ENCODE measurements at regions not wholly inside any gene's neighbourhood (a gene's known extent, or its start where the extent isn't known, plus 50 kb on each side); places are given as distances from the start of the nearest gene placed in this dataset.

DNA sequence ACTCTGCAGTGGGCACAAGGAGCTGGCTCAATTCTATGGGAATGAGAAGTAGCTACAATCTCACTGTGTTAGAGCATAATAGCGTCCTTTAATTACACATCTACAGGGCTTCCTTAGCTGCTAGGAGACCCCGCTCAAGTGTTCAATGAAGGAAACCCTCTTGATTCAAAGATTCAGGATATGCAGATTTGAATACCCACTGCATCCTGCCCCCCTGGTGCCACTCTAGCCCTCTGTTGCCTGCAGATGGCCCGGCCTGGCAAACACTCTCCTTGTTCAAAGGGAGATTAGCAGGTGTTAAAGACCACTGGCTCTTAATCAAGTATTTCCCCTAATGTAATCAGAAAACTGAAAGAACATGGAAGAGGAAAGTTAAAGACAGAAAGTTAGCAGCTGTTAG lies 356.6 kb downstream of the VGLL3 start:
- TF ChIP-seq POLR2AphosphoS5 (IDR thresholded peaks at IDR 0.05; ENCODE audit: low read depth, low read length), result no peak
- TF ChIP-seq TAF1 (IDR thresholded peaks at IDR 0.05; ENCODE audit: borderline replicate concordance, insufficient read depth, low read length), result no peak
- no peak for TF ChIP-seq SIN3A (IDR thresholded peaks at IDR 0.05; ENCODE audit: borderline replicate concordance, insufficient read depth, low read length)
- TF ChIP-seq, protein P1, sequence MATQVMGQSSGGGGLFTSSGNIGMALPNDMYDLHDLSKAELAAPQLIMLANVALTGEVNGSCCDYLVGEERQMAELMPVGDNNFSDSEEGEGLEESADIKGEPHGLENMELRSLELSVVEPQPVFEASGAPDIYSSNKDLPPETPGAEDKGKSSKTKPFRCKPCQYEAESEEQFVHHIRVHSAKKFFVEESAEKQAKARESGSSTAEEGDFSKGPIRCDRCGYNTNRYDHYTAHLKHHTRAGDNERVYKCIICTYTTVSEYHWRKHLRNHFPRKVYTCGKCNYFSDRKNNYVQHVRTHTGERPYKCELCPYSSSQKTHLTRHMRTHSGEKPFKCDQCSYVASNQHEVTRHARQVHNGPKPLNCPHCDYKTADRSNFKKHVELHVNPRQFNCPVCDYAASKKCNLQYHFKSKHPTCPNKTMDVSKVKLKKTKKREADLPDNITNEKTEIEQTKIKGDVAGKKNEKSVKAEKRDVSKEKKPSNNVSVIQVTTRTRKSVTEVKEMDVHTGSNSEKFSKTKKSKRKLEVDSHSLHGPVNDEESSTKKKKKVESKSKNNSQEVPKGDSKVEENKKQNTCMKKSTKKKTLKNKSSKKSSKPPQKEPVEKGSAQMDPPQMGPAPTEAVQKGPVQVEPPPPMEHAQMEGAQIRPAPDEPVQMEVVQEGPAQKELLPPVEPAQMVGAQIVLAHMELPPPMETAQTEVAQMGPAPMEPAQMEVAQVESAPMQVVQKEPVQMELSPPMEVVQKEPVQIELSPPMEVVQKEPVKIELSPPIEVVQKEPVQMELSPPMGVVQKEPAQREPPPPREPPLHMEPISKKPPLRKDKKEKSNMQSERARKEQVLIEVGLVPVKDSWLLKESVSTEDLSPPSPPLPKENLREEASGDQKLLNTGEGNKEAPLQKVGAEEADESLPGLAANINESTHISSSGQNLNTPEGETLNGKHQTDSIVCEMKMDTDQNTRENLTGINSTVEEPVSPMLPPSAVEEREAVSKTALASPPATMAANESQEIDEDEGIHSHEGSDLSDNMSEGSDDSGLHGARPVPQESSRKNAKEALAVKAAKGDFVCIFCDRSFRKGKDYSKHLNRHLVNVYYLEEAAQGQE (IDR thresholded peaks at IDR 0.05; ENCODE audit: insufficient read depth in 1 of 2, low read depth in 2 of 2, low read length in 2 of 2), result no peak
- no peak for TF ChIP-seq FOXP2 (optimal IDR thresholded peaks at IDR 0.05; ENCODE audit: borderline replicate concordance, extremely low read depth, extremely low read length, insufficient read depth)

DNA sequence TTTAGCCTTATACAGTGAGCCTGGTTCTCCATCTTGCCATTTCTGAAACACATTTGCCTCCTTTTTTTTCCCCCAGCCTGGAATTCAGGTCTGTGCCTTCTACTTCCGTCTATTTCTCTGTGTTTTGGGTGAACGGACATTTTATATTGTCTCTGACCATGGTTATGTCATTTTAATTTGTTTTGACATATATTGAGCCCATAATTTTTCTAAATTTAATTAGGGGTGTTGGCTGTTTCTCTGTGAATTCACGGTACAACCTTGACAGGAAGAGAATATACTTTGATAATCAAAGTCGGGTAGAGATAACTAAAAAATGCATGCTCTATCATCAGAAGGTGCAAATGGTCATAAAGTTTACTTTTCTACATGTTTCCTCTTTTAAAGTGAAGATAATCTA lies 361.4 kb downstream of the VGLL3 start:
- TF ChIP-seq TAF1 (IDR thresholded peaks at IDR 0.05; ENCODE audit: borderline replicate concordance, insufficient read depth, low read length), result no peak
- TF ChIP-seq POLR2AphosphoS5 (IDR thresholded peaks at IDR 0.05; ENCODE audit: low read depth, low read length), result no peak
- no peak for TF ChIP-seq FOXP2 (optimal IDR thresholded peaks at IDR 0.05; ENCODE audit: borderline replicate concordance, extremely low read depth, extremely low read length, insufficient read depth)
- TF ChIP-seq, protein P1 (IDR thresholded peaks at IDR 0.05; ENCODE audit: insufficient read depth in 1 of 2, low read depth in 2 of 2, low read length in 2 of 2), result no peak
- no peak for TF ChIP-seq SIN3A (IDR thresholded peaks at IDR 0.05; ENCODE audit: borderline replicate concordance, insufficient read depth, low read length)

DNA sequence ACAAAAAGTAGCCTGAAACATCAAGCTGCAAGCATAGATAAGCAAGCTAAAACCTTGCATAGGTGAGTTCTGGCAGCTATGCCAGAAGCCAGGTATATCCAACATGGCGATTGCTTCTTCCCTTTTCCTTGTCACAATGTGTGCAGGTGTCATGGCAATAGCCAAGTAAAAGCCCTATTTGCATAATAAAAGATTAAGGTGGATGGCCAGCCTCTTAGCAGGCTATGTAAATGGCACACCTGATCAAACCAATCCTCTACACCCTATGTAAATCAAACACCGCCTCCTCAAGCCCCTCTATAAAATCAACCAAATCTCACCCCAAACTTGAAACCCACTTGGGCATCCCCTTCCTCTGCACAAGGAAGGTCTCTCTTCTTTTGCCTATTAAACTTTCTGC lies 366.8 kb downstream of the VGLL3 start:
- no peak for TF ChIP-seq TAF1 (IDR thresholded peaks at IDR 0.05; ENCODE audit: borderline replicate concordance, insufficient read depth, low read length)
- TF ChIP-seq FOXP2 (optimal IDR thresholded peaks at IDR 0.05; ENCODE audit: borderline replicate concordance, extremely low read depth, extremely low read length, insufficient read depth), result no peak
- TF ChIP-seq, protein P1 (IDR thresholded peaks at IDR 0.05; ENCODE audit: insufficient read depth in 1 of 2, low read depth in 2 of 2, low read length in 2 of 2), result no peak
- no peak for TF ChIP-seq SIN3A (IDR thresholded peaks at IDR 0.05; ENCODE audit: borderline replicate concordance, insufficient read depth, low read length)
- no peak for TF ChIP-seq POLR2AphosphoS5 (IDR thresholded peaks at IDR 0.05; ENCODE audit: low read depth, low read length)

DNA sequence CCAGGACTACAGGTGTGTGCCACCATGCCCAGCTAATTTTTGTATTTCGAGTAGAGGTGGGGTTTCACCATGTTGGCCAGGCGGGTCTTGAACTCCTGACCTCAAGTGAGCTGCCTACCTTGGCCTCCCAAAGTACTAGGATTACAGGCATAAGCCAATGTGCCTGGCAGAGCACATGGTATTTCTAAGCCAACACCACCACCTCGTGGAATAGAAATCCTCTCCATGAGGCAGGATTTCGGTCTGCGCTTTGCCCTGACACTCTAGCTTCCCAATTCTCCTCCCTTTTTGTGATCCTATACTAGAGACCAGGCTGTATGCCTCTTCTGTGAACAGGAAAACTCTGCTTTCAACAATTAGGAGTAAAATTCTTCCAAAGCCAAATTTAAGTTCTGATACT lies 372.2 kb downstream of the VGLL3 start:
- TF ChIP-seq SIN3A (IDR thresholded peaks at IDR 0.05; ENCODE audit: borderline replicate concordance, insufficient read depth, low read length), result no peak
- no peak for TF ChIP-seq POLR2AphosphoS5 (IDR thresholded peaks at IDR 0.05; ENCODE audit: low read depth, low read length)
- no peak for TF ChIP-seq TAF1 (IDR thresholded peaks at IDR 0.05; ENCODE audit: borderline replicate concordance, insufficient read depth, low read length)
- TF ChIP-seq, protein P1 (IDR thresholded peaks at IDR 0.05; ENCODE audit: insufficient read depth in 1 of 2, low read depth in 2 of 2, low read length in 2 of 2), result no peak
- TF ChIP-seq FOXP2 (optimal IDR thresholded peaks at IDR 0.05; ENCODE audit: borderline replicate concordance, extremely low read depth, extremely low read length, insufficient read depth), result no peak

DNA sequence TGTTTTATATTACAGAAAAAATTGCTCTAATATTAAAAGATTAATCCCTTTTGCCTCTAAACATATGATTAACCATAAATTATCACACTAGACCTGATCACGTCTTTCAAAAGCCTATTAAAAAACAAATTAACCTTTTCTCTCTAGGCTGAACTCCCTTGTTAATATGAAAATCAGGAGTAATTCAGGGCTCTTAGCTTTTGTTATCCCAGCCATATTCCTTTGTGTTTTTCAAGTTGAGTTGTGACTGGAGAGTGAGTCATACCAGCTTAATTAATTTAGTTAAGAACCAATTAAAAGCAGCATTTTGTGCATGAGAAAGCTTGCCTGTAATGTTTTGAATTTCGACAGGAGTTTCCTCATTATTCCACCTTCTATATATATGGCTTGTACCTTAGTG lies 385.8 kb downstream of the VGLL3 start:
- TF ChIP-seq SIN3A (IDR thresholded peaks at IDR 0.05; ENCODE audit: borderline replicate concordance, insufficient read depth, low read length) (no peak), POLR2AphosphoS5 (IDR thresholded peaks at IDR 0.05; ENCODE audit: low read depth, low read length) (no peak), FOXP2 (optimal IDR thresholded peaks at IDR 0.05; ENCODE audit: borderline replicate concordance, extremely low read depth, extremely low read length, insufficient read depth) (no peak), TAF1 (IDR thresholded peaks at IDR 0.05; ENCODE audit: borderline replicate concordance, insufficient read depth, low read length) (no peak)
- TF ChIP-seq, protein P1 (IDR thresholded peaks at IDR 0.05; ENCODE audit: insufficient read depth in 1 of 2, low read depth in 2 of 2, low read length in 2 of 2), result no peak
